CD14-positive monocyte (primary cell): ENCODE measurements at regions not wholly inside any gene's neighbourhood (a gene's known extent, or its start where the extent isn't known, plus 50 kb on each side); places are given as distances from the start of the nearest gene placed in this dataset.

ENCODE experiments used
- DNase-seq, 3 donors: peaks; one replicate each; pipeline ENCODE4 v3.0.0-alpha.2; 2011 to 2022
- H2AFZ ChIP-seq: 2 replicates; pipeline ENCODE4 v1.6.0; 2012; ENCODE audit warnings: mild to moderate bottlenecking, low read depth, low read length, inconsistent platforms; ENCODE audit not compliant: insufficient read depth, poor library complexity, severe bottlenecking
- H3K27ac ChIP-seq, 2 donors: 1 replicate in 1 of 2; 2 replicates in 1 of 2; pipeline ENCODE4 v1.5.1; 2012 to 2013; ENCODE audit warnings: low read length in 2 of 2, control low read depth in 1 of 2, inconsistent platforms in 1 of 2, low read depth in 1 of 2, mild to moderate bottlenecking in 1 of 2
- H3K27me3 ChIP-seq, 2 donors: one replicate each; pipeline versions ENCODE4 v1.6.0 to v1.6.1; 2011 to 2013; ENCODE audit warnings: low read length in 2 of 2; ENCODE audit not compliant: control insufficient read depth in 2 of 2, insufficient read depth in 2 of 2
- H3K36me3 ChIP-seq, 2 donors: replicated peaks in 1 of 2; 1 replicate in 1 of 2; 2 replicates in 1 of 2; pipeline versions ENCODE4 v1.5.1 to v1.6.1; 2012 to 2013; ENCODE audit warnings: low read length in 2 of 2, control low read depth in 1 of 2, inconsistent platforms in 1 of 2, mild to moderate bottlenecking in 1 of 2; ENCODE audit not compliant: insufficient read depth in 2 of 2, control insufficient read depth in 1 of 2
- H3K4me1 ChIP-seq, 2 donors: 1 replicate in 1 of 2; 2 replicates in 1 of 2; pipeline versions ENCODE4 v1.5.1 to v1.6.1; 2012 to 2013; ENCODE audit warnings: low read length in 2 of 2, control low read depth in 1 of 2, inconsistent platforms in 1 of 2, mild to moderate bottlenecking in 1 of 2, moderate library complexity in 1 of 2; ENCODE audit not compliant: insufficient read depth in 2 of 2, control insufficient read depth in 1 of 2
- H3K4me2 ChIP-seq: replicated peaks from 2 replicates; pipeline ENCODE3; 2012; ENCODE audit warnings: low read length, moderate library complexity, mild to moderate bottlenecking; ENCODE audit not compliant: poor library complexity, severe bottlenecking; ENCODE audit errors: extremely low read depth
- H3K4me3 ChIP-seq, 3 experiments: fragments of 200-600 bp in 1 of 3; sonication (generic) in 1 of 3; replicated peaks in 1 of 3; 1 replicate in 2 of 3; 2 replicates in 1 of 3; pipeline ENCODE4 v1.5.1; 2011 to 2013; ENCODE audit warnings: low read length in 3 of 3, mild to moderate bottlenecking in 3 of 3, control low read depth in 2 of 3, low read depth in 2 of 3, inconsistent platforms in 1 of 3, moderate library complexity in 1 of 3
- H3K79me2 ChIP-seq: 2 replicates; pipeline ENCODE4 v1.6.0; 2012; ENCODE audit warnings: mild to moderate bottlenecking, control low read depth, inconsistent platforms, low read length, moderate library complexity; ENCODE audit not compliant: insufficient read depth
- H3K9ac ChIP-seq: 2 replicates; pipeline ENCODE4 v1.6.0; 2017; ENCODE audit warnings: low read length, mild to moderate bottlenecking; ENCODE audit not compliant: insufficient read depth, poor library complexity, severe bottlenecking
- H3K9me3 ChIP-seq, 2 donors: replicated peaks in 1 of 2; 1 replicate in 1 of 2; 2 replicates in 1 of 2; pipeline versions ENCODE4 v1.5.1 to v1.6.1; 2012 to 2013; ENCODE audit warnings: low read length in 2 of 2, control low read depth in 1 of 2; ENCODE audit not compliant: control insufficient read depth in 1 of 2, insufficient read depth in 1 of 2
- H4K20me1 ChIP-seq: 2 replicates; pipeline ENCODE4 v1.6.0; 2012; ENCODE audit warnings: mild to moderate bottlenecking, low read length, control low read depth, moderate library complexity; ENCODE audit not compliant: insufficient read depth
- H3K27ac Mint-ChIP-seq, 7 donors: one replicate each; pipeline ENCODE4 v1.8.0; 2020; ENCODE audit warnings: mild to moderate bottlenecking in 7 of 7, mixed read lengths in 7 of 7, moderate library complexity in 6 of 7, inconsistent platforms in 2 of 7
- H3K27me3 Mint-ChIP-seq, 3 donors: one replicate each; pipeline ENCODE4 v1.8.0; 2021 to 2022; ENCODE audit warnings: low read depth in 3 of 3, mild to moderate bottlenecking in 3 of 3, mixed read lengths in 3 of 3, moderate library complexity in 3 of 3, inconsistent platforms in 1 of 3
- H3K36me3 Mint-ChIP-seq, 2 donors: one replicate each; pipeline ENCODE4 v1.8.0; 2020; ENCODE audit warnings: mixed read lengths in 2 of 2, inconsistent platforms in 1 of 2, mild to moderate bottlenecking in 1 of 2
- H3K4me1 Mint-ChIP-seq: one replicate; pipeline ENCODE4 v1.8.0; 2020; ENCODE audit warnings: mild to moderate bottlenecking, mixed read lengths
- H3K4me3 Mint-ChIP-seq, 2 donors: one replicate each; pipeline ENCODE4 v1.8.0; 2020; ENCODE audit warnings: mild to moderate bottlenecking in 2 of 2, mixed read lengths in 2 of 2, moderate library complexity in 1 of 2
- H3K9me3 Mint-ChIP-seq, 7 donors: one replicate each; pipeline ENCODE4 v1.8.0; 2020 to 2022; ENCODE audit warnings: mixed read lengths in 7 of 7, mild to moderate bottlenecking in 6 of 7, moderate library complexity in 6 of 7, inconsistent platforms in 2 of 7
- CTCF ChIP-seq: fragments of 200-600 bp; IDR thresholded peaks from one replicate; pipeline ENCODE4 v1.8.0; 2022; ENCODE audit warnings: antibody characterized with exemption, mild to moderate bottlenecking
- WGBS: methylation state at CpG from one replicate; pipeline ENCODE4 v1.1.5; 2013; ENCODE audit warnings: missing lambda C conversion rate; ENCODE audit not compliant: insufficient coverage; 5-methylcytosine and 5-hydroxymethylcytosine counted together
- intact Hi-C, 2 donors: fragments of 100-400 bp; cut with micrococcal nuclease; formaldehyde crosslinking; loops; one replicate each; pipeline versions ENCODE4 v1.15.0 to v1.15.1; 2023

- H3K27ac ChIP-seq = no peak overlapping the region
- Mint-ChIP-seq H3K4me1 (no peaks in the 10 kb centered on the region), H3K27me3 (peaks cover 2 to 10% (median 2%) of the 10 kb centered on the region in 3 donors), H3K27ac (no peak overlapping the region), H3K36me3 (no peaks in the 10 kb centered on the region), H3K4me3 (no peak overlapping the region), H3K9me3 (peaks cover 0 to 5% (median 0%) of the 10 kb centered on the region in 7 donors)
- intact Hi-C loops = no loop called here
- no peaks in the 10 kb centered on the region for H3K36me3 ChIP-seq
- H4K20me1 ChIP-seq = no peaks in the 10 kb centered on the region
- 89% methylated on average over 7 of the region's 10 CpGs for WGBS
- H2AFZ ChIP-seq = no peak overlapping the region
- DNase-seq = no peak
- H3K27me3 ChIP-seq = peaks cover 0 to 2% of the 10 kb centered on the region in 2 donors
- H3K4me3 ChIP-seq = no peak overlapping the region
- H3K4me2 ChIP-seq = no peak overlapping the region
- H3K9me3 ChIP-seq = no peaks in the 10 kb centered on the region
- H3K79me2 ChIP-seq = no peaks in the 10 kb centered on the region
- H3K9ac ChIP-seq = no peak overlapping the region
- no peaks in the 10 kb centered on the region for H3K4me1 ChIP-seq
- no peak for TF ChIP-seq CTCF
These were observed 322.2 kb downstream of the IRS1 start for GRCh38 chr2:226477221-226478108.

GRCh38 chr2:226475650-226476049 lies 324.0 kb downstream of the IRS1 start:
- no peak overlapping the region for H2AFZ ChIP-seq
- H3K4me3 Mint-ChIP-seq = no peak overlapping the region
- H3K27me3 Mint-ChIP-seq = peaks cover 0 to 9% (median 2%) of the 10 kb centered on the region in 3 donors
- no peaks in the 10 kb centered on the region for H3K79me2 ChIP-seq
- H3K27ac ChIP-seq = no peak overlapping the region
- no peaks in the 10 kb centered on the region for H3K4me1 ChIP-seq
- WGBS = no CpG with 5 or more reads among the region's 2 CpGs
- no peak overlapping the region for H3K27ac Mint-ChIP-seq
- no peak overlapping the region for H3K4me3 ChIP-seq
- peaks cover 0 to 2% of the 10 kb centered on the region in 2 donors for H3K27me3 ChIP-seq
- H3K4me1 Mint-ChIP-seq = no peaks in the 10 kb centered on the region
- intact Hi-C loops = no loop called here
- H4K20me1 ChIP-seq = no peaks in the 10 kb centered on the region
- no peaks in the 10 kb centered on the region for H3K36me3 Mint-ChIP-seq
- peaks cover 0 to 5% (median 0%) of the 10 kb centered on the region in 7 donors for H3K9me3 Mint-ChIP-seq
- TF ChIP-seq CTCF = no peak
- H3K36me3 ChIP-seq = no peaks in the 10 kb centered on the region
- no peak overlapping the region for H3K4me2 ChIP-seq
- no peaks in the 10 kb centered on the region for H3K9me3 ChIP-seq
- DNase-seq = no peak
- H3K9ac ChIP-seq = no peak overlapping the region
